Liver (tissue), 8 donors: ENCODE measurements at regions not wholly inside any gene's neighbourhood (a gene's known extent, or its start where the extent isn't known, plus 50 kb on each side); places are given as distances from the start of the nearest gene placed in this dataset.

Experiments used
- DNase-seq: peaks from one replicate; pipeline ENCODE4 v3.0.0-alpha.2; 2017; ENCODE audit warnings: low spot score
- H3K27ac ChIP-seq, 2 donors: one replicate each; pipeline ENCODE4 v1.7.0; 2013; ENCODE audit warnings: inconsistent platforms in 2 of 2, low read length in 2 of 2, control low read depth in 1 of 2, low read depth in 1 of 2, mild to moderate bottlenecking in 1 of 2
- H3K27me3 ChIP-seq, 4 donors: one replicate each; pipeline versions ENCODE4 v1.6.1 to v1.7.0; 2013; ENCODE audit warnings: low read length in 3 of 4, inconsistent platforms in 1 of 4, mild to moderate bottlenecking in 1 of 4, moderate library complexity in 1 of 4; ENCODE audit not compliant: control insufficient read depth in 4 of 4, insufficient read depth in 4 of 4
- H3K36me3 ChIP-seq, 4 donors: one replicate each; pipeline versions ENCODE4 v1.6.1 to v1.7.0; 2013; ENCODE audit warnings: low read length in 3 of 4, mild to moderate bottlenecking in 3 of 4, low read depth in 1 of 4, moderate library complexity in 1 of 4; ENCODE audit not compliant: control insufficient read depth in 4 of 4, insufficient read depth in 3 of 4
- H3K4me1 ChIP-seq, 4 donors: one replicate each; pipeline versions ENCODE4 v1.6.1 to v1.7.0; 2013; ENCODE audit warnings: low read length in 3 of 4, mild to moderate bottlenecking in 3 of 4, moderate library complexity in 1 of 4; ENCODE audit not compliant: control insufficient read depth in 4 of 4, insufficient read depth in 4 of 4
- H3K4me3 ChIP-seq, 3 donors: one replicate each; pipeline versions ENCODE4 v1.6.1 to v1.7.0; 2013; ENCODE audit warnings: low read length in 3 of 3, control low read depth in 1 of 3, low read depth in 1 of 3, mild to moderate bottlenecking in 1 of 3
- H3K9ac ChIP-seq, 2 donors: one replicate each; pipeline ENCODE4 v1.7.0; 2013; ENCODE audit warnings: low read length in 2 of 2, mild to moderate bottlenecking in 2 of 2, moderate library complexity in 2 of 2, control low read depth in 1 of 2, low read depth in 1 of 2
- H3K9me3 ChIP-seq, 4 donors: one replicate each; pipeline versions ENCODE4 v1.6.1 to v1.7.0; 2013; ENCODE audit warnings: low read length in 3 of 4; ENCODE audit not compliant: control insufficient read depth in 4 of 4
- ATF3 ChIP-seq: IDR thresholded peaks from 2 replicates; pipeline ENCODE4 v1.6.1; 2016; ENCODE audit warnings: antibody characterized with exemption
- EGR1 ChIP-seq, 2 donors: IDR thresholded peaks; 2 replicates each; pipeline ENCODE4 v1.6.1; 2016 to 2018; ENCODE audit warnings: antibody characterized with exemption in 2 of 2, low read depth in 2 of 2
- FOXA1 ChIP-seq: IDR thresholded peaks from 2 replicates; pipeline ENCODE4 v1.6.1; 2016; ENCODE audit warnings: antibody characterized with exemption
- FOXA2 ChIP-seq: IDR thresholded peaks from 2 replicates; pipeline ENCODE4 v1.6.1; 2016; ENCODE audit warnings: antibody characterized with exemption
- GABPA ChIP-seq, 2 donors: IDR thresholded peaks in 1 of 2; conservative IDR thresholded peaks in 1 of 2; 2 replicates each; pipeline ENCODE4 v1.6.1; 2016; ENCODE audit warnings: antibody characterized with exemption in 2 of 2, mild to moderate bottlenecking in 1 of 2, moderate library complexity in 1 of 2
- HNF4A ChIP-seq, 2 donors: conservative IDR thresholded peaks; 2 replicates each; pipeline ENCODE4 v1.6.1; 2016; ENCODE audit warnings: antibody characterized with exemption in 2 of 2, mild to moderate bottlenecking in 2 of 2
- HNF4G ChIP-seq: IDR thresholded peaks from 2 replicates; pipeline ENCODE4 v1.6.1; 2016; ENCODE audit warnings: antibody characterized with exemption
- JUND ChIP-seq, 2 donors: IDR thresholded peaks; 2 replicates each; pipeline ENCODE4 v1.6.1; 2016; ENCODE audit warnings: antibody characterized with exemption in 2 of 2
- NR2F2 ChIP-seq: IDR thresholded peaks from 2 replicates; pipeline ENCODE4 v1.6.1; 2016; ENCODE audit warnings: antibody characterized with exemption
- RAD21 ChIP-seq, 2 donors: IDR thresholded peaks; 2 replicates each; pipeline ENCODE4 v1.6.1; 2016; ENCODE audit warnings: antibody characterized with exemption in 2 of 2, mild to moderate bottlenecking in 2 of 2
- RXRA ChIP-seq, 2 donors: IDR thresholded peaks; 2 replicates each; pipeline ENCODE4 v1.6.1; 2017 to 2018; ENCODE audit warnings: antibody characterized with exemption in 2 of 2, mild to moderate bottlenecking in 1 of 2
- SP1 ChIP-seq: IDR thresholded peaks from 2 replicates; pipeline ENCODE4 v1.6.1; 2018; ENCODE audit warnings: antibody characterized with exemption, mild to moderate bottlenecking
- TAF1 ChIP-seq: conservative IDR thresholded peaks from 2 replicates; pipeline ENCODE4 v1.6.1; 2016; ENCODE audit warnings: antibody characterized with exemption, mild to moderate bottlenecking
- YY1 ChIP-seq: IDR thresholded peaks from 2 replicates; pipeline ENCODE4 v1.6.1; 2016; ENCODE audit warnings: antibody characterized with exemption, mild to moderate bottlenecking
- WGBS: extraction: QIAGEN DNeasy Blood & Tissue Kit; methylation state at CpG from one replicate; pipeline ENCODE4 v1.1.7; 2013; 5-methylcytosine and 5-hydroxymethylcytosine counted together
- TF ChIP-seq, protein P1 (sequence below): fragments of 150-350 bp; IDR thresholded peaks from 2 replicates; pipeline ENCODE4 v1.5.1; 2017; ENCODE audit warnings: improper control_type of control experiment, low read depth, low read length; ENCODE audit not compliant: missing input control
- TF ChIP-seq, protein P2 (sequence below): IDR thresholded peaks from 2 replicates; pipeline ENCODE4 v1.6.1; 2016; ENCODE audit warnings: antibody characterized with exemption
- TF ChIP-seq, protein P3 (sequence below): IDR thresholded peaks from 2 replicates; pipeline ENCODE4 v1.6.1; 2016; ENCODE audit warnings: antibody characterized with exemption
- donor health status: healthy.
- donor health status: healthy.
- donor health status: healthy.
- donor health status: healthy.
- donor health status: healthy.

GRCh38 chr22:48981371-48982061 lies 846.2 kb downstream of the BRD1 start:
- no peak overlapping the region for H3K9ac ChIP-seq
- 56% methylated on average over 20 of the region's 20 CpGs for WGBS
- H3K4me1 ChIP-seq = no peaks in the 10 kb centered on the region
- H3K4me3 ChIP-seq = no peak overlapping the region
- no peak overlapping the region for H3K27ac ChIP-seq
- H3K9me3 ChIP-seq = peaks cover 0 to 4% (median under 1%) of the 10 kb centered on the region in 4 donors
- H3K36me3 ChIP-seq = no peaks in the 10 kb centered on the region
- no peak for TF ChIP-seq NR2F2
- TF ChIP-seq, protein P1, sequence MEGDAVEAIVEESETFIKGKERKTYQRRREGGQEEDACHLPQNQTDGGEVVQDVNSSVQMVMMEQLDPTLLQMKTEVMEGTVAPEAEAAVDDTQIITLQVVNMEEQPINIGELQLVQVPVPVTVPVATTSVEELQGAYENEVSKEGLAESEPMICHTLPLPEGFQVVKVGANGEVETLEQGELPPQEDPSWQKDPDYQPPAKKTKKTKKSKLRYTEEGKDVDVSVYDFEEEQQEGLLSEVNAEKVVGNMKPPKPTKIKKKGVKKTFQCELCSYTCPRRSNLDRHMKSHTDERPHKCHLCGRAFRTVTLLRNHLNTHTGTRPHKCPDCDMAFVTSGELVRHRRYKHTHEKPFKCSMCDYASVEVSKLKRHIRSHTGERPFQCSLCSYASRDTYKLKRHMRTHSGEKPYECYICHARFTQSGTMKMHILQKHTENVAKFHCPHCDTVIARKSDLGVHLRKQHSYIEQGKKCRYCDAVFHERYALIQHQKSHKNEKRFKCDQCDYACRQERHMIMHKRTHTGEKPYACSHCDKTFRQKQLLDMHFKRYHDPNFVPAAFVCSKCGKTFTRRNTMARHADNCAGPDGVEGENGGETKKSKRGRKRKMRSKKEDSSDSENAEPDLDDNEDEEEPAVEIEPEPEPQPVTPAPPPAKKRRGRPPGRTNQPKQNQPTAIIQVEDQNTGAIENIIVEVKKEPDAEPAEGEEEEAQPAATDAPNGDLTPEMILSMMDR = no peak
- TF ChIP-seq JUND (IDR thresholded peaks at IDR 0.05) = no peak
- no peak for TF ChIP-seq EGR1 (IDR thresholded peaks at IDR 0.05; ENCODE audit: low read depth in 2 of 2)
- TF ChIP-seq YY1 = no peak
- TF ChIP-seq RXRA (IDR thresholded peaks at IDR 0.05) = no peak
- TF ChIP-seq, protein P2, sequence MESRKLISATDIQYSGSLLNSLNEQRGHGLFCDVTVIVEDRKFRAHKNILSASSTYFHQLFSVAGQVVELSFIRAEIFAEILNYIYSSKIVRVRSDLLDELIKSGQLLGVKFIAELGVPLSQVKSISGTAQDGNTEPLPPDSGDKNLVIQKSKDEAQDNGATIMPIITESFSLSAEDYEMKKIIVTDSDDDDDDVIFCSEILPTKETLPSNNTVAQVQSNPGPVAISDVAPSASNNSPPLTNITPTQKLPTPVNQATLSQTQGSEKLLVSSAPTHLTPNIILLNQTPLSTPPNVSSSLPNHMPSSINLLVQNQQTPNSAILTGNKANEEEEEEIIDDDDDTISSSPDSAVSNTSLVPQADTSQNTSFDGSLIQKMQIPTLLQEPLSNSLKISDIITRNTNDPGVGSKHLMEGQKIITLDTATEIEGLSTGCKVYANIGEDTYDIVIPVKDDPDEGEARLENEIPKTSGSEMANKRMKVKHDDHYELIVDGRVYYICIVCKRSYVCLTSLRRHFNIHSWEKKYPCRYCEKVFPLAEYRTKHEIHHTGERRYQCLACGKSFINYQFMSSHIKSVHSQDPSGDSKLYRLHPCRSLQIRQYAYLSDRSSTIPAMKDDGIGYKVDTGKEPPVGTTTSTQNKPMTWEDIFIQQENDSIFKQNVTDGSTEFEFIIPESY = no peak
- TF ChIP-seq RAD21 (IDR thresholded peaks at IDR 0.05) = no peak
- peaks cover 0 to 3% (median 0%) of the 10 kb centered on the region in 4 donors for H3K27me3 ChIP-seq
- no peak for DNase-seq

GRCh38 chr22:48980918-48981317 lies 846.8 kb downstream of the BRD1 start:
- Histone ChIP-seq H3K36me3 (no peaks in the 10 kb centered on the region), H3K27me3 (peaks cover 0 to 3% (median 0%) of the 10 kb centered on the region in 4 donors), H3K9ac (no peak overlapping the region), H3K4me3 (no peak overlapping the region), H3K4me1 (no peaks in the 10 kb centered on the region), H3K9me3 (peaks cover 0 to 4% (median under 1%) of the 10 kb centered on the region in 4 donors), H3K27ac (no peak overlapping the region)
- no peak for TF ChIP-seq NR2F2
- TF ChIP-seq JUND (IDR thresholded peaks at IDR 0.05) = no peak
- TF ChIP-seq RXRA (IDR thresholded peaks at IDR 0.05) = no peak
- TF ChIP-seq ATF3 = no peak
- TF ChIP-seq, protein P3, sequence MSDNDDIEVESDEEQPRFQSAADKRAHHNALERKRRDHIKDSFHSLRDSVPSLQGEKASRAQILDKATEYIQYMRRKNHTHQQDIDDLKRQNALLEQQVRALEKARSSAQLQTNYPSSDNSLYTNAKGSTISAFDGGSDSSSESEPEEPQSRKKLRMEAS = no peak
- no peak for TF ChIP-seq SP1
- TF ChIP-seq, protein P2 = no peak
- TF ChIP-seq FOXA2 = no peak
- TF ChIP-seq RAD21 (IDR thresholded peaks at IDR 0.05) = no peak
- TF ChIP-seq, protein P1 = no peak
- no peak for TF ChIP-seq YY1
- TF ChIP-seq TAF1 = no peak
- no peak for TF ChIP-seq FOXA1
- no peak for TF ChIP-seq GABPA (IDR thresholded peaks at IDR 0.05 in 1 of 2, conservative IDR thresholded peaks at IDR 0.05 in 1 of 2)
- TF ChIP-seq EGR1 (IDR thresholded peaks at IDR 0.05; ENCODE audit: low read depth in 2 of 2) = no peak
- no peak for TF ChIP-seq HNF4A (conservative IDR thresholded peaks at IDR 0.05)
- no peak for TF ChIP-seq HNF4G
- WGBS = 58% methylated on average over 10 of the region's 10 CpGs
- DNase-seq = no peak
